ENCODE measurements at regions not wholly inside any gene's neighbourhood (a gene's known extent, or its start where the extent isn't known, plus 50 kb on each side); places are given as distances from the start of the nearest gene placed in this dataset.

- no peak for TF ChIP-seq CTCF (optimal IDR thresholded peaks at IDR 0.05 in 1 of 3, IDR thresholded peaks at IDR 0.05 in 1 of 3, conservative IDR thresholded peaks at IDR 0.05 in 1 of 3; ENCODE audit: extremely low read depth in 1 of 3, insufficient read depth in 2 of 3, low read length in 3 of 3)
- no peak for TF ChIP-seq EZH2 (IDR thresholded peaks at IDR 0.05; ENCODE audit: low read length)
These were observed 207.9 kb downstream of the CD47 start for GRCh38 chr3:107882881-107883280.

Data from keratinocyte (primary cell).